ENCODE measurements at regions not wholly inside any gene's neighbourhood (a gene's known extent, or its start where the extent isn't known, plus 50 kb on each side); places are given as distances from the start of the nearest gene placed in this dataset.

- DNase-seq (ENCODE audit: low spot score) = no peak
Observed at GRCh38 chr1:239731082-239731748, 344.8 kb downstream of the CHRM3 start.

DNA sequence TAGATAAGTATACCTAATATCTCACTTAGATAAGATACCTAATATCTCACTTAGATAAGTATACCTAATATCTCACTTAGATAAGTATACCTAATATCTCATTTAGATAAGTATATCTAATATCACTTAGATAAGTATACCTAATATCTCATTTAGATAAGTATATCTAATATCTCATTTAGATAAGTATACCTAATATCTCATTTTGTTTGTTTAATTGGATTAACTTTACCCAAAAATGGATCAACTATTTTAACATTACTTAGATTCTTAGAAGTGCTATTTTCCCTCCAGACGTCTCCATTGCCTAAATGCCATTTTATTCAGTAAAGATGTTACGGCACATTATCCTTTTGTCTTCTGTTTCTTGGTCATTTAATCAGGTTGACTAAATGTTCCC lies 346.4 kb downstream of the CHRM3 start:
- no peak for DNase-seq (ENCODE audit: low spot score)

GRCh38 chr1:239733995-239734394 lies 347.6 kb downstream of the CHRM3 start:
- DNase-seq (ENCODE audit: low spot score) = no peak

DNA sequence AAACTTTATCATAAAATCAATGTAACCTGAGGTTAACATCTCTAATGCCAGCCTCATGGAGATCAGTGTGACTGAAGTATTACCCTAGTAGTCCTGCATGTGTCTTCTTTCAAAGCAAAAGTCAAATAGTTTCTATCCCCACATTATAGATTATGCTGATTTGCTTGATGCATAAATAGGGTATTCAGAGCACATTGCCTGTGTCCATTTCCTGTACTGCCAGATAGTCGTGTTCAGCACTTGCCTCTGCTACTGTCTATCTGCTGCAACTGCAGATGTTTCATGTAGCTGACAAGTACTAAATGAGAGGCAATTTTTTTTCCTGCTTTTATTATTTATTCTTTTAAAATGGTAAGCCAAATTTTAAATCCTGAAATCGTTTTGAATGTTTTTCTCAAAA lies 348.7 kb downstream of the CHRM3 start:
- no peak for DNase-seq (ENCODE audit: low spot score)

DNA sequence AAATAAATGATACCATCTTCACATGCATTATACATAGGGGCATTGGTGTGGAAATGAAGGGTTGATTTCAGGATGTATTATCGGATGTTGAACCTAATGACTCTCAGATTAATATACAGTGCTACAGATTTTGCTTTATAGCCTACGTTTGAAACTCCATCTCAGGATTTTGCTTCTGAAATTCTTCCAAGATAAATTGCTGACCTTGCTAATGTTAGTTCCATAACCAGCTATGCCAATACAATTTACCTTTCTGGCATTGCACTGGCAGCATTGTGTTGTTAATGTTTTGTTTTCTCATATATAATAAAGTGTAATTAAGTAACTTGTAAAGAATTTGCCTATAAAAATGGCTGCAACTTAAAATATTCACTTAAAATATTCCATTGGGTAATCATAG lies 350.1 kb downstream of the CHRM3 start:
- DNase-seq (ENCODE audit: low spot score) = no peak

GRCh38 chr1:239739375-239739774 lies 352.3 kb upstream of the FMN2 start:
- no peak for DNase-seq (ENCODE audit: low spot score)

- no peak for DNase-seq (ENCODE audit: low spot score)
Observed at GRCh38 chr1:239739919-239740318, 351.8 kb upstream of the FMN2 start.

GRCh38 chr1:239742416-239743109 lies 349.1 kb upstream of the FMN2 start:
- no peak for DNase-seq (ENCODE audit: low spot score)

GRCh38 chr1:239744851-239745250 lies 346.8 kb upstream of the FMN2 start:
- no peak for DNase-seq (ENCODE audit: low spot score)

- no peak for DNase-seq (ENCODE audit: low spot score)
Observed at GRCh38 chr1:239755107-239755912, 336.4 kb upstream of the FMN2 start.

- DNase-seq (ENCODE audit: low spot score) = no peak
Observed at GRCh38 chr1:239757716-239758115, 334.0 kb upstream of the FMN2 start.

DNA sequence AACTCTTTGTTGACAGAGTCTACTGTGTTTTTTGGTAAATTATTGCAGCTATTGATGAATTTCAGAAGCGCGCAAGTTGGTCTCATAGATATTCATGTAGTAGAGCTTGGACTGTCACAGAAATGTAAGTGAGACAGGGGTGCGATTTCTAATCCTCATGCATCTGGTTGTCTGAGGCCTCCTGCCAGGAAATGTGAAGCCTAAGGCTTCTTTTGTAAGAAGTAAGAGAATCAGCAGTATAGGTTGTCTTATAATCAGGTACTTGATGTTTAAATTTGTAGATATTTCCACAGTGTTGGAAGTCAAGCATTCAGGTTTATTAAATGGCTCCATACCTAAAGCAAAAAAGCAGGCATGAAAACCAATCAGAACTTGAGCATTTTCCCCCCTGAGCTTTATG lies 332.9 kb upstream of the FMN2 start:
- DNase-seq (ENCODE audit: low spot score) = no peak

GRCh38 chr1:239761509-239761908 lies 330.2 kb upstream of the FMN2 start:
- DNase-seq (ENCODE audit: low spot score) = no peak

- no peak for DNase-seq (ENCODE audit: low spot score)
Observed at GRCh38 chr1:239763850-239764249, 327.8 kb upstream of the FMN2 start.

DNA sequence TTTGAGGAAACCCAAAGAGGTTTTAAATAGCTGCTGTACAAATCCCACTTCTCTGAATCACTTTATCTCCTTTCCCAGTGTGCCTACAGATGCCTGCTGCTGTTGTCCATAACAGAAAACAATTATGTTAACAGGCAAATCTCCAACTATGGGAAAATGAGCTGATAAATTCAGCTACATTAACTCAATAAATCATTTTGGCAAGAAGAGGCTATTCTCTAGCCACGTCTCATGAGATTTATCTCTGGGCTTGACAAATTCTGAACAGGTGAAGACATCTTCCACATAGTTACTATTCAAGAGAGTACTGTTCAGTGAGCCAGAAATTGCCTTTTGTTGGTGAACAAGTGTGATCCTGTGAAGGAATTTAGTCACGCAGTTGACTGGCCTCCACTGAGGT lies 327.1 kb upstream of the FMN2 start:
- DNase-seq (ENCODE audit: low spot score) = no peak

DNA sequence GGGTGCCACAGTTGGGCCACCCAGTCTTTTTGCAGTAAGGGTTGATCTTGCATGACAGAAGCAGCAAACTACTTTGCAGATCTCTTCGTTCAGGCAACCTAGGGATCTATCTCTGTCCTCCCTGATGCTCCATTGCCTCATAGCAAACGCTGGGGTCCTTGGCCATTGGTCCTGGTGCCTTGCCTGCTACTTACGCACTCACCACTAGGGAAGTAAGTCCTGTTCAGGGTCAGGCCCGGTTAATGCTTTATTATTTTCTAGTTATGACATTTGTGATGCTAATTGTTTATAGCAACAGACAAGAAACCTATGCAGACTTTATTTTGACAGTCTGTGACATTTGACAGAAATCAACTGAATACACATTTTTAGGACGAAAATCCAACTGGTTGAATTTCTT lies 326.5 kb upstream of the FMN2 start:
- no peak for DNase-seq (ENCODE audit: low spot score)

DNA sequence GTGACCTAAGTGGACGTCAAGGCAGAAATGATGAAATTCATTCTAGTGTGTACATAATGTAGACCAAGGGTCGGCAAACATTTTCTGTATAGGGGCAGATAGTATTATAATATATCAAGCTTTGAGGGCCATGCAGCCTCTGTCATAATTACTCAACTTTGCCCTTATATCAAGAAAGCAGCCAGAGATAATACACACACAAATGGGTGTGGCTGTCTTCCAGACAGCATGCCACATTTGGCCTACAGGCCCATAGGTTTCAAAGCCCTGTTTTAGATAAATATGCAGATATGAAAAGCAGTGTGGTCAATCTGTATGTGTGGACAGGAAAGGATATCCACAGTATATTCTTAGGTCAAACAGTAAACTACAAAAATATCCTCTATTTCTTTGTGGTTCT lies 320.1 kb upstream of the FMN2 start:
- DNase-seq (ENCODE audit: low spot score) = no peak

DNA sequence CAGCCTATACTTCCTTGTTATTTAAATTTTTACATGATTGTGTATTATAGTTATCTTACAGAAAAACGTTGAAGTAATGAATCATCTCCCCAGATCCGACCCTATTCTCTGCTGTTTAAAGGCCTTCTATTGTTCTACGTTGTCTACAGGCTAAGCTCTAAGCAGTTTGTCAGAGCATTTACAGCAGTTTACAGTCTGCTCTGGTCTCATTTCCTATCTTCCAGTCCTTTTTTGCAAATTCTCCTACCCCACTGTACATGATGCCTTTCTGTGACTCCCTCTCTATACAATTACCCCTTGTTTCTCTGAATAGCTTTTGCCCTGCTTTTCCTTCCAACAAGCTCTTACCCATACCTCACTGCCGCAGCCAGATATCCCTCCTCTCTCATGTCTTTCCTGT lies 319.2 kb upstream of the FMN2 start:
- no peak for DNase-seq (ENCODE audit: low spot score)

- no peak for DNase-seq (ENCODE audit: low spot score)
Observed at GRCh38 chr1:239775466-239775865, 316.2 kb upstream of the FMN2 start.

GRCh38 chr1:239778208-239778813 lies 313.4 kb upstream of the FMN2 start:
- no peak for DNase-seq (ENCODE audit: low spot score)

DNA sequence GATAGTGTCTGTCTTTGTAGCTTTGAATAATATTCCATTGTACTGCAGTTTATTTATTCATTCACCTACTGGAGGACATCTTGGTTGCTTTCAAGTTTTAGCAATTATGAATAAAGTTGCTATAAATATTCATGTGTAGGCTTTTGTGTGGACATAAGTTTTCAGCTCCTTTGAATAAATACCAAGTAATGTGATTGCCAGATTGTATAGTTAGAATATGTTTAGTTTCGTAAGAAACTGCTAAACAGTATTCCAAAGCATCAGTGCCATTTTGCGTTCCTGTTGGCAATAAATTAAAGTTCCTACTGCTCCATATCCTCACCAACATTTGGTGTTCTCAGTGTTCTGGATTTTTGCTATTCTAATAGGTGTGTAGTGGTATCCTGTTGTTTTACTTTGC lies 311.7 kb upstream of the FMN2 start:
- DNase-seq (ENCODE audit: low spot score) = no peak

DNA sequence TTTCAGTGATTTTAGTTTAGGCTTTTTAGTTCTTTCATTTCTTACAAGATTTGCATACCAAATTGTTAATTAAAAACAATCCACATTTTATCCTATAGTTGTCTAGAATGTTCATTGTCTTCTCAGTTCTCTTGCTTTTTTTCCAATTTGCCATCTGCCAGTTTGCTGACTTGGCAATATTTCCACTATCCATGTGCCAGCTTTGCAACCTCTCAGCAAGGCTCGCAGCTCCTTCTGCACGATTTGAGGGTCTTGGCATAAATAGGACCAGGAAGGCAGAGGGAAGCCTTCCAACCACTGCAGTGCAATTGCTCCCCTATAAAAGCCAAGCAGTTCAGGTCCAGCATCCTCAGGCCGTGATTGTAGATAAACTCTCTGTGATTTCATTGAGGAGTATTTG lies 306.8 kb upstream of the FMN2 start:
- DNase-seq (ENCODE audit: low spot score) = no peak

GRCh38 chr1:239785576-239785975 lies 306.1 kb upstream of the FMN2 start:
- DNase-seq (ENCODE audit: low spot score) = no peak

Data from putamen (tissue), 1 donor.